Spleen (tissue), 11 donors: ENCODE measurements at regions not wholly inside any gene's neighbourhood (a gene's known extent, or its start where the extent isn't known, plus 50 kb on each side); places are given as distances from the start of the nearest gene placed in this dataset.

ENCODE experiments used
- DNase-seq: peaks from one replicate; pipeline ENCODE4 v3.0.0-alpha.2; 2020
- H3K27ac ChIP-seq, 8 donors: fragments of 200-600 bp; sonication (generic) in 7 of 8; 1 replicate in 4 of 8; 2 replicates in 4 of 8; pipeline versions ENCODE4 v1.5.0 to v1.8.0; 2016 to 2021; ENCODE audit warnings: inconsistent platforms in 4 of 8, mild to moderate bottlenecking in 4 of 8, moderate library complexity in 1 of 8
- H3K27me3 ChIP-seq, 7 donors: fragments of 200-600 bp; sonication (generic) in 6 of 7; replicated peaks in 1 of 7; 1 replicate in 4 of 7; 2 replicates in 3 of 7; pipeline versions ENCODE4 v1.5.0 to v1.8.0; 2016 to 2021; ENCODE audit warnings: inconsistent platforms in 3 of 7, mild to moderate bottlenecking in 1 of 7
- H3K36me3 ChIP-seq, 6 donors: fragments of 200-600 bp; sonication (generic) in 5 of 6; 1 replicate in 4 of 6; 2 replicates in 2 of 6; pipeline versions ENCODE4 v1.5.0 to v1.8.0; 2016 to 2021; ENCODE audit warnings: inconsistent platforms in 2 of 6
- H3K4me1 ChIP-seq, 6 donors: fragments of 200-600 bp; sonication (generic) in 5 of 6; 1 replicate in 3 of 6; 2 replicates in 3 of 6; pipeline versions ENCODE4 v1.5.0 to v1.8.0; 2016 to 2021; ENCODE audit warnings: inconsistent platforms in 3 of 6
- H3K4me3 ChIP-seq, 8 donors: fragments of 200-600 bp; sonication (generic) in 7 of 8; 1 replicate in 4 of 8; 2 replicates in 4 of 8; pipeline versions ENCODE4 v1.5.0 to v1.8.0; 2016 to 2021; ENCODE audit warnings: inconsistent platforms in 4 of 8, mild to moderate bottlenecking in 4 of 8, moderate library complexity in 2 of 8
- H3K9me3 ChIP-seq, 8 donors: fragments of 200-600 bp; sonication (generic) in 7 of 8; 1 replicate in 4 of 8; 2 replicates in 4 of 8; pipeline versions ENCODE4 v1.5.0 to v1.8.0; 2016 to 2021; ENCODE audit warnings: inconsistent platforms in 4 of 8
- CTCF ChIP-seq, 11 experiments: fragments of 200-600 bp in 7 of 11; fragments of 450-650 bp in 4 of 11; sonication (generic) in 4 of 11; IDR thresholded peaks in 8 of 11; conservative IDR thresholded peaks in 3 of 11; 1 replicate in 7 of 11; 2 replicates in 4 of 11; pipeline versions ENCODE4 v1.4.0 to v1.8.0; 2016 to 2021; ENCODE audit warnings: antibody characterized with exemption in 11 of 11, inconsistent platforms in 4 of 11, mild to moderate bottlenecking in 1 of 11
- POLR2A ChIP-seq, 3 donors: fragments of 450-650 bp; IDR thresholded peaks; one replicate each; pipeline ENCODE4 v1.5.1; 2017; ENCODE audit warnings: antibody characterized with exemption in 3 of 3, mild to moderate bottlenecking in 1 of 3
- POLR2AphosphoS5 ChIP-seq, 3 donors: sonication (generic); formaldehyde crosslinking; IDR thresholded peaks; one replicate each; pipeline ENCODE4 v1.5.1; 2017; ENCODE audit warnings: antibody characterized with exemption in 3 of 3
- WGBS, 5 donors: extraction: QIAGEN DNeasy Blood & Tissue Kit in 3 of 5; methylation state at CpG; one replicate each; pipeline versions ENCODE4 v1.1.5 to v1.1.7; 2013 to 2018; 5-methylcytosine and 5-hydroxymethylcytosine counted together
- intact Hi-C: fragments of 100-400 bp; cut with DNase I; formaldehyde crosslinking; loops from one replicate; pipeline ENCODE4 v1.15.0; 2023; ENCODE audit warnings: low total_unique reads
- donor health status: healthy with polysubstance abuse.
- donor health status: DM: no; HTN: no; CAD: no; lungs with moderate emphysema.
- donor health status: DM: no; HTN: no; CAD: no.
- donor health status: Bipolar disorder and iron deficiency.
- donor health status: healthy.
- donor health status: DM: no; HTN: no; CAD: no.
- donor health status: DM: yes; HTN: yes; CAD: no.

GRCh38 chr16:80029761-80030481 is 429.4 kb upstream of the MAF start:
- H3K27me3 ChIP-seq: peaks cover 0 to 4% (median 0%) of the 10 kb centered on the region in 7 donors
- 72 to 90% (median 86%) methylated on average over 8 of the region's 8 CpGs for WGBS, 5 donors
- TF ChIP-seq CTCF (IDR thresholded peaks at IDR 0.05 in 8 of 11, conservative IDR thresholded peaks at IDR 0.05 in 3 of 11) (no peak), POLR2A (IDR thresholded peaks at IDR 0.05) (no peak), POLR2AphosphoS5 (IDR thresholded peaks at IDR 0.05) (no peak)
- no peak overlapping the region for H3K4me3 ChIP-seq
- peaks cover 0 to 10% (median 0%) of the 10 kb centered on the region in 6 donors for H3K4me1 ChIP-seq
- DNase-seq: no peak
- H3K9me3 ChIP-seq: peaks cover 0 to 13% (median 0%) of the 10 kb centered on the region in 8 donors
- H3K36me3 ChIP-seq: no peaks in the 10 kb centered on the region
- intact Hi-C loops: no loop called here
- no peak overlapping the region for H3K27ac ChIP-seq

GRCh38 chr16:80029381-80029630 is 428.8 kb upstream of the MAF start:
- H3K27me3 ChIP-seq: peaks cover 0 to 4% (median 0%) of the 10 kb centered on the region in 7 donors
- intact Hi-C loops: no loop called here
- 75 to 94% (median 88%) methylated on average over 2 of the region's 2 CpGs for WGBS, 5 donors

GRCh38 chr16:80028581-80029380 is 428.2 kb upstream of the MAF start:
- TF ChIP-seq POLR2AphosphoS5 (IDR thresholded peaks at IDR 0.05) (no peak), CTCF (IDR thresholded peaks at IDR 0.05 in 8 of 11, conservative IDR thresholded peaks at IDR 0.05 in 3 of 11) (no peak), POLR2A (IDR thresholded peaks at IDR 0.05) (no peak)
- DNase-seq: no peak
- Histone ChIP-seq H3K4me1 (peaks cover 0 to 10% (median 0%) of the 10 kb centered on the region in 6 donors), H3K27ac (no peak overlapping the region), H3K27me3 (peaks cover 0 to 4% (median 0%) of the 10 kb centered on the region in 7 donors), H3K36me3 (no peaks in the 10 kb centered on the region), H3K9me3 (peaks cover 0 to 9% (median 0%) of the 10 kb centered on the region in 8 donors), H3K4me3 (no peak overlapping the region)
- intact Hi-C loops: no loop called here
- 91 to 97% (median 91%) methylated on average over 5 of the region's 5 CpGs for WGBS, 5 donors

More at GRCh38 chr16:80029381-80029630, 428.8 kb upstream of the MAF start:
- H3K4me3 ChIP-seq: no peak overlapping the region
- no peak for TF ChIP-seq POLR2A (IDR thresholded peaks at IDR 0.05)
- TF ChIP-seq CTCF (IDR thresholded peaks at IDR 0.05 in 8 of 11, conservative IDR thresholded peaks at IDR 0.05 in 3 of 11): no peak
- TF ChIP-seq POLR2AphosphoS5 (IDR thresholded peaks at IDR 0.05): no peak
- peaks cover 0 to 10% (median 0%) of the 10 kb centered on the region in 6 donors for H3K4me1 ChIP-seq
- no peaks in the 10 kb centered on the region for H3K36me3 ChIP-seq
- H3K27ac ChIP-seq: no peak overlapping the region
- peaks cover 0 to 13% (median 0%) of the 10 kb centered on the region in 8 donors for H3K9me3 ChIP-seq
- DNase-seq: no peak
